DMS79 treated with DMSO at 0.1 percent for 48 hours (cell line): ENCODE measurements at regions not wholly inside any gene's neighbourhood (a gene's known extent, or its start where the extent isn't known, plus 50 kb on each side); places are given as distances from the start of the nearest gene placed in this dataset.
A peak's percentile ranks its signal among the peaks of the same experiment; 100 is the strongest.

Experiments
- DNase-seq: peaks from one replicate; lab custom pipeline; 2025; lab: John Stamatoyannopoulos, UW

- DNase-seq: no peak
Measured at GRCh38 chr3:65233561-65233960, 545.8 kb upstream of the ADAMTS9 start.

GRCh38 chr3:65231544-65231943 is 543.7 kb upstream of the ADAMTS9 start:
- DNase-seq: no peak

- no peak for DNase-seq
Measured at GRCh38 chr3:65230261-65231139, 542.7 kb upstream of the ADAMTS9 start.

GRCh38 chr3:65226287-65226686 is 538.5 kb upstream of the ADAMTS9 start:
- no peak for DNase-seq

- no peak for DNase-seq
Measured at GRCh38 chr3:65210026-65210814, 522.4 kb upstream of the ADAMTS9 start.

- no peak for DNase-seq
Measured at GRCh38 chr3:65202395-65202794, 514.6 kb upstream of the ADAMTS9 start.

- DNase-seq: no peak
Measured at GRCh38 chr3:65201926-65202325, 514.1 kb upstream of the ADAMTS9 start.

GRCh38 chr3:65200310-65200970 is 512.6 kb upstream of the ADAMTS9 start:
- DNase-seq: no peak

- no peak for DNase-seq
Measured at GRCh38 chr3:65196663-65197062, 508.9 kb upstream of the ADAMTS9 start.

- no peak for DNase-seq
Measured at GRCh38 chr3:65195211-65196006, 507.6 kb upstream of the ADAMTS9 start.

GRCh38 chr3:65194744-65195143 is 506.9 kb upstream of the ADAMTS9 start:
- DNase-seq: no peak

- no peak for DNase-seq
Measured at GRCh38 chr3:65194047-65194714, 506.4 kb upstream of the ADAMTS9 start.

GRCh38 chr3:65193531-65193930 is 505.7 kb upstream of the ADAMTS9 start:
- DNase-seq: no peak

- DNase-seq: no peak
Measured at GRCh38 chr3:65190111-65190510, 502.3 kb upstream of the ADAMTS9 start.

GRCh38 chr3:65186268-65186667 is 498.5 kb upstream of the ADAMTS9 start:
- no peak for DNase-seq

GRCh38 chr3:65182682-65183081 is 494.9 kb upstream of the ADAMTS9 start:
- DNase-seq: no peak

- DNase-seq: no peak
Measured at GRCh38 chr3:65182085-65182484, 494.3 kb upstream of the ADAMTS9 start.

- DNase-seq: no peak
Measured at GRCh38 chr3:65181391-65181871, 493.6 kb upstream of the ADAMTS9 start.

GRCh38 chr3:65178703-65179102 is 490.9 kb upstream of the ADAMTS9 start:
- DNase-seq: peak; percentile 30

- DNase-seq: no peak
Measured at GRCh38 chr3:65177960-65178376, 490.2 kb upstream of the ADAMTS9 start.

- DNase-seq: no peak
Measured at GRCh38 chr3:65174713-65175112, 486.9 kb upstream of the ADAMTS9 start.
